ENCODE measurements at regions not wholly inside any gene's neighbourhood (a gene's known extent, or its start where the extent isn't known, plus 50 kb on each side); places are given as distances from the start of the nearest gene placed in this dataset.
"Not testable (repeated sequence)": the region's sequence is repeated elsewhere in the genome, so short reads cannot be mapped to it uniquely, and the experiment has no call there.

DNA sequence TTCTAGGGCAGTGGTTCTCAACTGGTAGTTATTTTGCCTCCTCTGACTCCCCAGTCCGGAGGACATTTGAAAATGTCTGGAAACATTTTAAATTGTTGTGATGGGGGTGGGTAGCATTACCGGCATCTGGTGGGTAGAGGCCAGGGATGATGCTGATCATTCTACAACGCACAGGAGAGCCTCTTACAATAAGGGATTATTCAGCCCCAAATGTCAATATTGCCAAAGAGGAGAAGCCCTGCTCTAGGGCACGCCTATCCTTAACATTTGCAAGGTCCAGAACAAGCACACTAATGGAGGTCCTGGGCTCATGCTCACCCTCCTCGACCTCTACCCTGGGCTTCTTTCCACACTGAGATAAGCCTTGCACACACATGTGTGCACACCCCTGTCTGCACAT is 106.4 kb downstream of the MINAR1 start:
- DNase-seq (ENCODE audit: low read depth in 1 of 2, low spot score in 1 of 2): no peak

DNA sequence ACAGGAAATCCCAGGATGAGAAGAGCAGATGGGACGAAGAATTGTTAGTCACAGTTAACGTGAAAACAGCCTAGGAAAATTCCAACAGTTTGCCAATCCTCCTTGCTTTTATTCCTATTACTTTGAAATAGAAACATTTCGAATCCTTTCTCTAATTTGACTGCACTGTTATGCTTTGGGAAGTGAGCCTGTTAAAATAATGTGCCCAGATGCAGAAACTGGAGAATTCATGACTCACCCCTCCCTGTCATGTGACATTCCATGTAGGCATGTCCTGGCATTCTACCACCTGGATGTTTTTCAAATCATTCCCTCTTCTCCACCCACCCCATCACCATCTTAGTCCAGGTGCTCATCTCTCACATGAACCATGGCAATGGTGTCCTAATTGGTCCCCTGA is 107.3 kb downstream of the MINAR1 start:
- DNase-seq (ENCODE audit: low read depth in 1 of 2, low spot score in 1 of 2): no peak

- DNase-seq (ENCODE audit: low read depth in 1 of 2, low spot score in 1 of 2): no peak
Observed at GRCh38 chr15:79540551-79540950, 108.4 kb downstream of the MINAR1 start.

DNA sequence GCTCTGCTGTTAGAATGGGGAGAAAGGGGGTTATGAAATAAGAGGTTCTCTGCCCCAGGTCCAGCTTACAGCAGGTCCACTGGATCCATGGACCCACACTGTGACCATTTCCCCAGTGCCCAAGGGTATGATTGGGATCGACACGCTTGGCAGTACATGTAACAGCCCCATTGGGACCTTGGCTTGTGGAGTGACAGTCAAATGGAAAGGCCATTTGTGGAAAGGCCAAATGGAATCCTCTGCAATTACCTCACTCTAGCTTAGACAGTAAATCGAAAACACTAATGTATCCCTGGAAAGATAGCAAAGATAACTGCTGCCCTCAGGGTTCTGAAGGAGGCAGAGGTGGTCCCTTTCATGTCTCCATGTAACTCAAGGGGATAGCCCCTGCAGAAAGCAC is 109.1 kb downstream of the MINAR1 start:
- DNase-seq (ENCODE audit: low read depth in 1 of 2, low spot score in 1 of 2): no peak

GRCh38 chr15:79543097-79543496 is 111.0 kb downstream of the MINAR1 start:
- no peak for DNase-seq (ENCODE audit: low read depth in 1 of 2, low spot score in 1 of 2)

DNA sequence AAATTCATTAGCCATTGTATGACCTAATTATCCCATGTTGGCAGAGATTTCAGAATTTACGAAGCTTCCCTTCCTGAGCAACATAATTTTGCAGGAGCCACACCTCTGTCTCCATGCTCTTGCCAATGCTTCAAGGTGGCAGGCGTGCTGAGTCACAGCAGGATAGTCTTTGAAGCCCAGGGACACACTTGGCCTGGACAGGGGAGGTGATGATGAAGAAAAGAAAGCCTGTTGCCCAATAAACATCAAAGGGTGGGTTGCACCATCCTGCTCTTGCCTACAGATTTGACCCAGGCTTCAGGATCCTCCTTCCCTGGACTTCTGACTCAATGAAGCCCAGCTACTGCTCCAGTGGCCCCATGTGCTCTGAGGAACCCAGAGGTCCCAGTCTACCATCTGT is 117.1 kb downstream of the MINAR1 start:
- DNase-seq (ENCODE audit: low read depth in 1 of 2, low spot score in 1 of 2): no peak

DNA sequence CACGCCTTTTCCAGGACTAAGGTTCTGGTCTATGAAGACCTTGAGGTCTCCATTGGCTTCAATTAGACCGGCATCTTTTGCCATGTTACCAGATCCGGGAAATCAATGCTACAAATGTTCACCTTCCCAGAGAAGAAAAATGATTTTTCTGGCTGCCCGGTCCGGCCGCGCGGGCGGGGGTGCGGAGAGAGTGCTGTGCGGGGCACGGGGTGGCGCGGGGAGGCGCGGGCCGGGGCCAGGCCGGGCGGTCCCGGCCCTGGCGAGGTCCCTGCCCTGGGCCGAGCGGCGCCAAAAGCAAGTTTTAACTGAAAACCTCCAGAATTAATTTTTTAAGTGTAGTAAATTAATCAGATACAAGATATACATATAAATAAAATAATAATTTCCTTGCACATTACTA is 128.2 kb downstream of the MINAR1 start:
- DNase-seq (ENCODE audit: low read depth in 1 of 2, low spot score in 1 of 2): no peak

GRCh38 chr15:79561982-79562381 is 129.8 kb downstream of the MINAR1 start:
- DNase-seq (ENCODE audit: low read depth in 1 of 2, low spot score in 1 of 2): no peak

DNA sequence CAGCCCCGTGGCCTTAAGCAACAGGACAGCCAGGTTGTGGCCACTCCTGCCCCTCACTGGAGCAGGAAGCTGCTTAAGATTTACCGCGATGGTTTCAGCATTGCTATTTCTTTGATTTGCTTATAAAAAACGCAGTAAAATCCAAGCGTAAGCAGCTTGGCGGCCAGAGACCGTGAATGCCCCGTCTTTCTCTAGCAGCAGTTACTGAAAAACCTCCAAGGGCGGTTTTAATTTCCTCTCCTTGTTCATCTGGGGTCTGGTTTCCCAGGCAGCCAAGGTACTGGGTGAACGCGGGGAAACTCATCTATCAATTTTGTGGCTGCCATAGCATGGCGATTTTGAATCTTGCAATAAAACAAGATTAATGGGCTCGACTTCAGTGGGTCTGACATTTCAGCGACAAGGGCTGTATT is 130.3 kb downstream of the MINAR1 start:
- no peak for DNase-seq (ENCODE audit: low read depth in 1 of 2, low spot score in 1 of 2)

DNA sequence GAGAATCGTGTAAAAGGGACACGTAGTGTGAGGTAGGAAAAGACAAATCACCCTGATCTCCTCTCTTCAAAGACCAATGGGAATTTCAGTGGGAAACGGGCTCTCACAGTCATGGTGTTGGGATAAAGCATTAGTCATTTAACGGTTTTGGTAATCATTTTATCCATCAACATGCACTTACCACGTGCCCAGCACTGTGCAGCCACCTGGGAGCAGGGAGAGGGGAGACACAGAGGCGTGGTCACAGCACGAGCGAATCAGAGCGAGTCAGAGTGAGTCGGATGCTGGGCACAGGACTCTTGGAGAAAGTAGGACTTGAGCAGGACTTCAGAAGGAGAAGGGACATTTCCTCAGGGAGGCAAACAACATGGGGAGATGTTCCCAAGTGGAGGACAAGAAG is 130.8 kb downstream of the MINAR1 start:
- DNase-seq (ENCODE audit: low read depth in 1 of 2, low spot score in 1 of 2): no peak

- DNase-seq (ENCODE audit: low read depth in 1 of 2, low spot score in 1 of 2): no peak
Observed at GRCh38 chr15:79570004-79570403, 137.9 kb downstream of the MINAR1 start.

GRCh38 chr15:79572691-79573404 is 140.7 kb downstream of the MINAR1 start:
- DNase-seq (ENCODE audit: low read depth in 1 of 2, low spot score in 1 of 2): no peak

DNA sequence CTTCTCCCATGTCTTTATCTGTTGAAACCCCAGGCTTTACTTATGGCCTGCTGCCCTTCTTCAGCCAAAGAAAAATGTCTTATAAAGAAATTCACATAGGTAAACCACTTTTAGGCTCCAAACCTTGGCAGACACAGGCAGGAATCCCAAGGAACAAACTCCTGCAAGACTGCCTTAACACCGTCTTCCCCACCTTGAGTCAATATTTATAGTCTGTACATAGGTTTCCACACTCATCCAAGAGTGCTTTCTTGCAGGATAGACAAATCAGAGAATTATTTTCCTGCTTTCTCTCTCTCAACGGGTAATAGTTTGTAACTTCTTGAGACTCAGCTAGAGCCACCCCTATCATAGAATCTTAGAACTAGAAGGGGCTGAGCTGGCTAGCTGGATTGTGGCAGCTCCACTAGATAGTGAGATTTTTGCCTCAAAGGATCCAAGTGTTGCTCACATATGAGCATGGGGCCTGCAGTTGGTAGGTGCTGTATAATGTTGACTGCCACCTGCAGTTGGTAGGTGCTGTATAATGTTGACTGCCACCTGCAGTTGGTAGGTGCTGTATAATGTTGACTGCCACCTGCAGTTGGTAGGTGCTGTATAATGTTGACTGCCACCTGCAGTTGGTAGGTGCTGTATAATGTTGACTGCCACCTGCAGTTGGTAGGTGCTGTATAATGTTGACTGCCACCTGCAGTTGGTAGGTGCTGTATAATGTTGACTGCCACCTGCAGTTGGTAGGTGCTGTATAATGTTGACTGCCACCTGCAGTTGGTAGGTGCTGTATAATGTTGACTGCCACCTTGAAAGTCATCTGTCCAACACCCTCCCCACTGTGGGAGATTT is 142.5 kb downstream of the MINAR1 start:
- not testable (repeated sequence) for DNase-seq (ENCODE audit: low read depth in 1 of 2, low spot score in 1 of 2)

DNA sequence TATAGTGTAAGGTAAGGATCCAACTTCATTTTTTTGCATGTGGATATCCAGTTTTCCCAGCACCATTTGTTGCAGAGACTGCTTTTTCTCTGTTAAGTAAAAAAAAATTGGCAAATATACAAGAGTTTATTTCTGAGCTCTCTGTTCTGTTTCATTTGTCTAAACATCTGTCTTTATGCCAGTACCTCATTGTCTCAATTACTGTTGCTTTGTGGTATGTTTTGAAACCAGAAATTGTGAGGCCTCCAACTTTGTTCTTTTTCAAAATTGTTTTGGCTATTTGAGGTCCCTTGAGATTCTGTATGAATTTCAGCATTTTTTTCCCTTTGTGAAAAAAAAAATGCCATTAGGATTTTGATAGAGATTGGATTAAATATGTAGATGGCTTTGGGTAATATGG is 150.5 kb downstream of the MINAR1 start:
- DNase-seq (ENCODE audit: low read depth in 1 of 2, low spot score in 1 of 2): no peak

- DNase-seq (ENCODE audit: low read depth in 1 of 2, low spot score in 1 of 2): no peak
Observed at GRCh38 chr15:79592126-79592525, 160.0 kb downstream of the MINAR1 start.

DNA sequence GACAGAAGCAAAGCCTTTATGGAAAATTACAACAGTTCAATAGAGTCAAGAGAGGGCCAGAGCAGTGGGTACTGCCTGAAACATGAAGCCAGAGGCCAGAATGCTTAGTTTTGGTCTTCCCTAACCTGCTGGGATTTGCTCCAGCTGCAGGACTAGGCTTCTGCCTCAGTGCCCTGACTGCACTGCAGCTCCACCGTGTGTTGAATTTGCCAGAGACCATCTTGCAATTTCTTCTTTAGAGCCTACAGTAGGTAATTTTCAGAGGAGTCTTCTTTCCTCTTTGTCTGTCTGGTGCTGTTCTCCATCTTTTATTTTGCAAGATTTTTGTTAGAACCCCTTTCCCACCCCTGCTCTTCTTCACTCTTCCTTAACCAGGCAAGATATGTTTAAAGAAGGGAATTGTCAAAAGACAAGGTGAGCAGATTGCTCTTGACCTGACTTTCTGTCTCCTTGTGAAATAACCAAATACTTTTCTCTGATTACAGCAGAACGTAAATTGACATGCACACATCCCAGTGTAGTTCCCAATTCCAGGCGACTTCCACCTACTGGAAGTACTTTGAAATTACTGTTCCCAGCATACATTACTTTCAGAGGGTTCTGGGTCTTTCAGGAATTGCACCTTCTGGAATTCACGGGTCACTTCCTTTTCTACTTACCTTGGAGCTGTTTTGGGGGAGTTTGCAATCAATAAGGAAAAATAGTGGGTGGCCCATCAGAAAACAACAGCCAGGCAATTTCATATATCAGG is 161.2 kb downstream of the MINAR1 start:
- DNase-seq (ENCODE audit: low read depth in 1 of 2, low spot score in 1 of 2): no peak

GRCh38 chr15:79595306-79595705 is 163.2 kb downstream of the MINAR1 start:
- DNase-seq (ENCODE audit: low read depth in 1 of 2, low spot score in 1 of 2): no peak

DNA sequence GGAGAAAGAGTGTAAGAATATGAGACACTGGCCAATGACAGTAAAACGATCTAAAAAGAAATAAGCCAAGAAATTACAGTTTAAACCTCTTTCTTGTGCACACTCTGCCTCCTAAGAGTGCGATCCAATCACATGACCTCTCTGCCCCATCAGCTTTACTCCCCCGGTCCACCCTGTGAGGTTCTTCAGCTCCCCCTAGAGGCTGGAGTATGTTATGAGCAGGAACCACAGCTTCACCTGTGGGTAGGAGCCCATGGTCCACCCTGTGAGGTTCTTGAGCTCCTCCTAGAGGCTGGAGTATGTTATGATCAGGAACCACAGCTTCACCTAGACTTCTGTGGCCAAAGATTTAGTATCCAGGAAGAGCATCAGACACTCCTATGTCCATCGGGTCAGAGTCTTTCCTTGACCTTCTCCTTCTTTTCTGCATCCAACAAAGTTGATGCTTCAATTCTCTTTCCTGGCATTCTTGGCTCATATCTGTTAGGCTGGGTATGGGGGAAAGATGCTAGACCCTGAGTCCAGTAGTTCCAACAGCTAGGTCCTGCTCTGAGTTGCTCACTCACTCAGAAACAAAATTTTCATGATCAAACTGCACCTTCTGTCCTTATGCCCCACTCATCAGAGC is 164.0 kb downstream of the MINAR1 start:
- peak in 1 of 2 donors; percentile 1 for DNase-seq (ENCODE audit: low read depth in 1 of 2, low spot score in 1 of 2)

GRCh38 chr15:79598639-79599038 is 166.5 kb downstream of the MINAR1 start:
- DNase-seq (ENCODE audit: low read depth in 1 of 2, low spot score in 1 of 2): no peak

DNA sequence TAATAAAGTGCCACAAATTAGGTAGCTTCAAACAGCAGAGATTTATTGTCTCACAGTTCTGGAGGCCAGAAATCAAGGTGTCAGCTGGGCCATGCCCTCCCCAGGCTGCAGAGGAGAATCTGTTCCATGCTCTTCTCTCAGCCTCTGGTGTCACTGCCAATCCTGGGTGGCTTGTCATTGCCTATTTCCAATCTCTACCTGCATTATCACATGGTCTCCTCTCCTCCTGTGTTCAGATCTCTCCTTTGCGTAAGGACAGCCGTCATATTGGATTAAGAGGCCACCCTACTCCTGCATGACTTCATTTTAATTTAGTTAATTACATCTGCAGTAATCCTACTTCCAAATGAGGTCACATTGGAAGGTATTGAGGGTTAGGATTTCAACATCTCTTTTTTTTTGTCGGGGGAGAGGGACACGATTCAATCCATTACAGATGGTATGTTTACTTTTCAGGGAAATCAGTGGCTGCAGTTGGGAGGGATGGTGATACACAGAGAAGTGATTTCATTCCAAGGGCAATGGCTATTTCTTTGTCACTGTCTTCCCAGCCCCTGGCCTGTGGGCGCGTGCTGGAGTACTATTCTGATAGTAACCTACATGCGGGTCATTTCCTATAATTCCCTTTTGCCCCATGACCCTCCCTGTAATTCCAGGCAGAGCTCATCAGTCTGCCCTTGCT is 169.4 kb downstream of the MINAR1 start:
- no peak for DNase-seq (ENCODE audit: low read depth in 1 of 2, low spot score in 1 of 2)

DNA sequence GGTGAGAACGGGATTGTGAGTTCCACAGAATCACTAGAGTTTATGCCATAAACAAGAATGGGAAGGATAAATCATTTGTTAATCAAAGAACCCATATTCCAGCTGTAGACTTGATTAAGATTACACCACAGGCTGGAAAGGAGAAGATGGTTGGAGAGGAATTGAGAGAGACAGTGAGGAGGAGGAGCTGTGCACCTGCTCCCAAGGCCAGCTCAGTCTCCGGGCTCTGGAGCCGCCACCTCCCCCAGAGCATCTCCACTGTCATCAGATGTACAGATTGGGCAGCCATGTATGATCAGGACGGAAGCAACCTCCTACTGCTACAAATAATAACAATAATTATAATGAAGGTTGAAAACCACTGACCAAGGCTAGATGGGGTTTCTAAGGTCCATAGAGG is 170.0 kb downstream of the MINAR1 start:
- DNase-seq (ENCODE audit: low read depth in 1 of 2, low spot score in 1 of 2): no peak

Measured in stimulated activated CD4-positive, alpha-beta T cell treated with anti-CD3 and anti-CD28 coated beads, Interleukin-15, amount 100 ng/mL, for 1 hour (primary cell).